K562 (cell line): ENCODE measurements at regions not wholly inside any gene's neighbourhood (a gene's known extent, or its start where the extent isn't known, plus 50 kb on each side); places are given as distances from the start of the nearest gene placed in this dataset.

Experiments
- ATAC-seq: fragments of 200-7000 bp; cut with Tn5 transposase; 3 replicates; pipeline ENCODE4 v1.9.1; 2020; ENCODE audit warnings: moderate library complexity
- BruUV-seq: library from RNA; stranded (reverse); fragments of 400-500 nt; replicated peaks from 2 replicates; lab custom pipeline; 2021; lab: Mats Ljungman, UMichigan
- CTCF ChIA-PET: fragments of 300-600 bp; formaldehyde crosslinking; extraction: SDS; loops from one replicate; lab custom pipeline; 2021; ENCODE audit warnings: low intra/inter-chr PET ratio; lab: Yijun Ruan, JAX
- POLR2A ChIA-PET: fragments of 300-600, 350-650 bp; sonication (Branson Sonifier 250); formaldehyde crosslinking; extraction: SDS; loops from one replicate; lab custom pipeline; 2021; ENCODE audit warnings: antibody characterized with exemption, inconsistent platforms; lab: Yijun Ruan, JAX
- DNase-seq, 4 experiments: peaks; one replicate each; pipeline versions ENCODE4 v3.0.0 to v3.0.0-alpha.2; 2011 to 2018; ENCODE audit warnings: low spot score in 3 of 4, mixed read lengths in 3 of 4; ENCODE audit errors: extremely low read depth in 1 of 4
- FAIRE-seq: peaks from 2 replicates; lab custom pipeline; 2011; peaks lifted over from hg19 to GRCh38; lab: Jason Lieb, UNC
- H2AFZ ChIP-seq: 2 replicates; pipeline ENCODE4 v1.6.0; 2011; ENCODE audit warnings: low read depth, low read length, control low read depth, inconsistent platforms
- H3K27ac ChIP-seq: fragments of 200-600 bp; 3 replicates; pipeline ENCODE4 v1.8.0; 2011; ENCODE audit warnings: low read depth, mild to moderate bottlenecking, control low read depth, inconsistent platforms, low read length, moderate library complexity, mixed read lengths; ENCODE audit errors: extremely low read depth
- H3K27me3 ChIP-seq, 2 experiments: fragments of 300-600 bp in 1 of 2; 2 replicates in 1 of 2; 3 replicates in 1 of 2; pipeline versions ENCODE4 v1.6.0 to v1.8.0; 2011; ENCODE audit warnings: inconsistent platforms in 2 of 2, low read length in 2 of 2, mild to moderate bottlenecking in 1 of 2, mixed read lengths in 1 of 2, moderate library complexity in 1 of 2; ENCODE audit not compliant: control insufficient read depth in 2 of 2, insufficient read depth in 2 of 2
- H3K36me3 ChIP-seq: fragments of 300-600 bp; 3 replicates; pipeline ENCODE4 v1.8.0; 2011; ENCODE audit warnings: mild to moderate bottlenecking, low read length, inconsistent platforms; ENCODE audit not compliant: control insufficient read depth, insufficient read depth
- H3K4me1 ChIP-seq, 2 experiments: fragments of 200-600 bp in 1 of 2; replicated peaks in 1 of 2; 2 replicates in 1 of 2; 3 replicates in 1 of 2; pipeline versions ENCODE4 v1.5.1 to v1.8.0; 2011; ENCODE audit warnings: inconsistent platforms in 2 of 2, low read length in 2 of 2, mild to moderate bottlenecking in 1 of 2, mixed read lengths in 1 of 2, moderate library complexity in 1 of 2; ENCODE audit not compliant: control insufficient read depth in 2 of 2, insufficient read depth in 2 of 2
- H3K4me2 ChIP-seq: 2 replicates; pipeline ENCODE4 v1.6.1; 2011; ENCODE audit warnings: low read length, control low read depth, inconsistent platforms, mixed read lengths; ENCODE audit not compliant: insufficient read depth
- H3K4me3 ChIP-seq: fragments of 200-600 bp; sonication (generic), shearing (Covaris generic); 2 replicates; pipeline ENCODE4 v1.5.1; 2016; ENCODE audit warnings: control low read depth, inconsistent platforms
- H3K79me2 ChIP-seq: fragments of 200-600 bp; 3 replicates; pipeline ENCODE4 v1.8.0; 2011; ENCODE audit warnings: low read length, inconsistent platforms; ENCODE audit not compliant: control insufficient read depth, insufficient read depth
- H3K9ac ChIP-seq, 2 experiments: 2 replicates each; pipeline versions ENCODE4 v1.6.0 to v1.6.1; 2011; ENCODE audit warnings: low read depth in 2 of 2, low read length in 2 of 2, control low read depth in 1 of 2, inconsistent platforms in 1 of 2, mild to moderate bottlenecking in 1 of 2, mixed read lengths in 1 of 2; ENCODE audit not compliant: insufficient read depth in 1 of 2
- H3K9me1 ChIP-seq: one replicate; pipeline ENCODE4 v1.6.0; 2011; ENCODE audit warnings: inconsistent platforms, mild to moderate bottlenecking, low read length, moderate library complexity; ENCODE audit not compliant: control insufficient read depth, insufficient read depth
- H3K9me3 ChIP-seq: replicated peaks from 2 replicates; pipeline ENCODE4 v1.5.1; 2011; ENCODE audit warnings: low read depth, low read length, inconsistent platforms; ENCODE audit not compliant: control insufficient read depth, insufficient read depth
- H4K20me1 ChIP-seq: replicated peaks from 2 replicates; pipeline ENCODE4 v1.6.1; 2011; ENCODE audit warnings: low read length, inconsistent platforms, mixed read lengths; ENCODE audit not compliant: control insufficient read depth, insufficient read depth
- GABPB1 ChIP-seq: sonication (generic); formaldehyde crosslinking; IDR thresholded peaks from 2 replicates; pipeline ENCODE4 v1.8.0; 2022; ENCODE audit warnings: mild to moderate bottlenecking, missing genetic modification reagents
- HDAC3 ChIP-seq: fragments of 450-650 bp; IDR thresholded peaks from 2 replicates; pipeline ENCODE4 v1.6.1; 2018; ENCODE audit warnings: borderline replicate concordance, mild to moderate bottlenecking, moderate library complexity; ENCODE audit not compliant: partially characterized antibody
- POLR2A ChIP-seq: fragments of 450-650 bp; conservative IDR thresholded peaks from 2 replicates; pipeline ENCODE4 v1.6.1; 2016
- SMARCA4 ChIP-seq: fragments of 450-650 bp; IDR thresholded peaks from 2 replicates; pipeline ENCODE4 v1.6.1; 2016
- STAT5A ChIP-seq: IDR thresholded peaks from 2 replicates; pipeline ENCODE4 v1.6.1; 2012; ENCODE audit warnings: low read length, inconsistent platforms, borderline replicate concordance
- WGBS: fragments of 100-300 bp; shearing (Covaris generic); methylation state at CpG from one replicate; pipeline ENCODE4 v1.1.6; 2016; ENCODE audit warnings: low coverage, mixed read lengths; ENCODE audit not compliant: insufficient coverage; ENCODE audit errors: missing lambda C conversion rate; 5-methylcytosine and 5-hydroxymethylcytosine counted together
- in situ Hi-C: fragments of 300-500 bp; cut with MboI; formaldehyde crosslinking; loops from 4 replicates; pipeline ENCODE4 v1.15.0; 2018; ENCODE audit warnings: inconsistent platforms, mixed read lengths
- intact Hi-C: fragments of 100-400 bp; cut with micrococcal nuclease; formaldehyde crosslinking; loops from 2 replicates; pipeline ENCODE4 v1.14.2; 2022
- TF ChIP-seq, protein P1 (sequence below): fragments of 250-450 bp; sonication (Bioruptor Pico); IDR thresholded peaks from 2 replicates; pipeline ENCODE4 v1.5.0; 2021
- TF ChIP-seq, protein P2 (sequence below): fragments of 450-650 bp; IDR thresholded peaks from 2 replicates; pipeline ENCODE4 v1.6.1; 2016; ENCODE audit warnings: borderline replicate concordance
- TF ChIP-seq, protein P3 (sequence below): fragments of 250-450 bp; sonication (Bioruptor Pico); IDR thresholded peaks from 2 replicates; pipeline ENCODE4 v1.4.0; 2020; ENCODE audit warnings: mild to moderate bottlenecking, moderate library complexity
- TF ChIP-seq, protein P4 (sequence below): fragments of 250-450 bp; sonication (Bioruptor Pico); IDR thresholded peaks from 2 replicates; pipeline ENCODE4 v1.4.0; 2020
- TF ChIP-seq, protein P5 (sequence below): fragments of 450-650 bp; formaldehyde crosslinking; IDR thresholded peaks from 2 replicates; pipeline ENCODE4 v1.4.0; 2022; ENCODE audit warnings: missing genetic modification characterization
- TF ChIP-seq, protein P6 (sequence below): sonication (generic); formaldehyde crosslinking; IDR thresholded peaks from 2 replicates; pipeline ENCODE4 v1.8.0; 2022; ENCODE audit warnings: missing genetic modification reagents, mild to moderate bottlenecking, borderline replicate concordance

DNA sequence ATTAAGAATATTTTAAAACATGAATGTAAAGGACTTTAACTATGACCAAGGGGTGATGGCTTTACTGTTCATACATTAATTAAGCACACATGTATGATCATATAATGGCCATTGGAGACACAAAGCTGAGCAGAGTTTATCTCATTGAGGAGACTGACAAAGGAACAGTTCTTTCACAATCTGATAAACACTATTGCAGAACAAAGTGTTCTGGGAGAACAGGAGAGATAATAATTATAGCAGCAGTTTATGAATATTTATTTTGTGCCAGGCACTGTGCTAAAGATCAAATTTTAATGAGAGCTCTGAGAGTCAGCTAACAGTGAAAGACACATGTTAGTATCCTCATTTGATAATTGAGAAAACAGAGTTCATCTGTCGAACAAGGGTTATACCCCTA is 242.4 kb upstream of the NR3C2 start:
- no peaks in the 10 kb centered on the region for H4K20me1 ChIP-seq
- H3K9me1 ChIP-seq, result no peaks in the 10 kb centered on the region
- no peak overlapping the region for H3K27ac ChIP-seq
- H3K4me3 ChIP-seq, result no peak overlapping the region
- intact Hi-C loops, result no loop called here
- ChIA-PET CTCF (no interaction called here), POLR2A (no interaction called here)
- H3K9ac ChIP-seq, result no peak overlapping the region
- no peaks in the 10 kb centered on the region for H3K9me3 ChIP-seq
- H3K27me3 ChIP-seq, result no peaks in the 10 kb centered on the region
- no peaks in the 10 kb centered on the region for H3K36me3 ChIP-seq
- H3K79me2 ChIP-seq, result no peaks in the 10 kb centered on the region
- WGBS, result 0% methylated on average over 1 of the region's 1 CpG
- FAIRE-seq (no peak), ATAC-seq (no peak), DNase-seq (no peak)
- no peaks in the 10 kb centered on the region for H3K4me1 ChIP-seq
- BruUV-seq, result no TSS peak
- H3K4me2 ChIP-seq, result no peak overlapping the region
- in situ Hi-C loops, result no loop called here
- no peak overlapping the region for H2AFZ ChIP-seq
- TF ChIP-seq STAT5A (no peak), GABPB1 (CRISPR knock-in tag) (no peak), SMARCA4 (no peak), POLR2A (no peak), HDAC3 (no peak)
- TF ChIP-seq, protein P1, sequence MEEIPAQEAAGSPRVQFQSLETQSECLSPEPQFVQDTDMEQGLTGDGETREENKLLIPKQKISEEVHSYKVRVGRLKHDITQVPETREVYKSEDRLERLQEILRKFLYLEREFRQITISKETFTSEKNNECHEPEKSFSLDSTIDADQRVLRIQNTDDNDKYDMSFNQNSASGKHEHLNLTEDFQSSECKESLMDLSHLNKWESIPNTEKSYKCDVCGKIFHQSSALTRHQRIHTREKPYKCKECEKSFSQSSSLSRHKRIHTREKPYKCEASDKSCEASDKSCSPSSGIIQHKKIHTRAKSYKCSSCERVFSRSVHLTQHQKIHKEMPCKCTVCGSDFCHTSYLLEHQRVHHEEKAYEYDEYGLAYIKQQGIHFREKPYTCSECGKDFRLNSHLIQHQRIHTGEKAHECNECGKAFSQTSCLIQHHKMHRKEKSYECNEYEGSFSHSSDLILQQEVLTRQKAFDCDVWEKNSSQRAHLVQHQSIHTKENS (CRISPR knock-in tag), result no peak
- TF ChIP-seq, protein P2, sequence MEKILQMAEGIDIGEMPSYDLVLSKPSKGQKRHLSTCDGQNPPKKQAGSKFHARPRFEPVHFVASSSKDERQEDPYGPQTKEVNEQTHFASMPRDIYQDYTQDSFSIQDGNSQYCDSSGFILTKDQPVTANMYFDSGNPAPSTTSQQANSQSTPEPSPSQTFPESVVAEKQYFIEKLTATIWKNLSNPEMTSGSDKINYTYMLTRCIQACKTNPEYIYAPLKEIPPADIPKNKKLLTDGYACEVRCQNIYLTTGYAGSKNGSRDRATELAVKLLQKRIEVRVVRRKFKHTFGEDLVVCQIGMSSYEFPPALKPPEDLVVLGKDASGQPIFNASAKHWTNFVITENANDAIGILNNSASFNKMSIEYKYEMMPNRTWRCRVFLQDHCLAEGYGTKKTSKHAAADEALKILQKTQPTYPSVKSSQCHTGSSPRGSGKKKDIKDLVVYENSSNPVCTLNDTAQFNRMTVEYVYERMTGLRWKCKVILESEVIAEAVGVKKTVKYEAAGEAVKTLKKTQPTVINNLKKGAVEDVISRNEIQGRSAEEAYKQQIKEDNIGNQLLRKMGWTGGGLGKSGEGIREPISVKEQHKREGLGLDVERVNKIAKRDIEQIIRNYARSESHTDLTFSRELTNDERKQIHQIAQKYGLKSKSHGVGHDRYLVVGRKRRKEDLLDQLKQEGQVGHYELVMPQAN, result no peak
- TF ChIP-seq, protein P3, sequence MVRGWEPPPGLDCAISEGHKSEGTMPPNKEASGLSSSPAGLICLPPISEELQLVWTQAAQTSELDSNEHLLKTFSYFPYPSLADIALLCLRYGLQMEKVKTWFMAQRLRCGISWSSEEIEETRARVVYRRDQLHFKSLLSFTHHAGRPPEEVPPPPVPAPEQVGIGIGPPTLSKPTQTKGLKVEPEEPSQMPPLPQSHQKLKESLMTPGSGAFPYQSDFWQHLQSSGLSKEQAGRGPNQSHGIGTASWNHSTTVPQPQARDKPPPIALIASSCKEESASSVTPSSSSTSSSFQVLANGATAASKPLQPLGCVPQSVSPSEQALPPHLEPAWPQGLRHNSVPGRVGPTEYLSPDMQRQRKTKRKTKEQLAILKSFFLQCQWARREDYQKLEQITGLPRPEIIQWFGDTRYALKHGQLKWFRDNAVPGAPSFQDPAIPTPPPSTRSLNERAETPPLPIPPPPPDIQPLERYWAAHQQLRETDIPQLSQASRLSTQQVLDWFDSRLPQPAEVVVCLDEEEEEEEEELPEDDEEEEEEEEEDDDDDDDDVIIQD, result no peak
- TF ChIP-seq, protein P4, sequence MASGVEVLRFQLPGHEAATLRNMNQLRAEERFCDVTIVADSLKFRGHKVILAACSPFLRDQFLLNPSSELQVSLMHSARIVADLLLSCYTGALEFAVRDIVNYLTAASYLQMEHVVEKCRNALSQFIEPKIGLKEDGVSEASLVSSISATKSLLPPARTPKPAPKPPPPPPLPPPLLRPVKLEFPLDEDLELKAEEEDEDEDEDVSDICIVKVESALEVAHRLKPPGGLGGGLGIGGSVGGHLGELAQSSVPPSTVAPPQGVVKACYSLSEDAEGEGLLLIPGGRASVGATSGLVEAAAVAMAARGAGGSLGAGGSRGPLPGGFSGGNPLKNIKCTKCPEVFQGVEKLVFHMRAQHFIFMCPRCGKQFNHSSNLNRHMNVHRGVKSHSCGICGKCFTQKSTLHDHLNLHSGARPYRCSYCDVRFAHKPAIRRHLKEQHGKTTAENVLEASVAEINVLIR (CRISPR knock-in tag), result no peak
- TF ChIP-seq, protein P5, sequence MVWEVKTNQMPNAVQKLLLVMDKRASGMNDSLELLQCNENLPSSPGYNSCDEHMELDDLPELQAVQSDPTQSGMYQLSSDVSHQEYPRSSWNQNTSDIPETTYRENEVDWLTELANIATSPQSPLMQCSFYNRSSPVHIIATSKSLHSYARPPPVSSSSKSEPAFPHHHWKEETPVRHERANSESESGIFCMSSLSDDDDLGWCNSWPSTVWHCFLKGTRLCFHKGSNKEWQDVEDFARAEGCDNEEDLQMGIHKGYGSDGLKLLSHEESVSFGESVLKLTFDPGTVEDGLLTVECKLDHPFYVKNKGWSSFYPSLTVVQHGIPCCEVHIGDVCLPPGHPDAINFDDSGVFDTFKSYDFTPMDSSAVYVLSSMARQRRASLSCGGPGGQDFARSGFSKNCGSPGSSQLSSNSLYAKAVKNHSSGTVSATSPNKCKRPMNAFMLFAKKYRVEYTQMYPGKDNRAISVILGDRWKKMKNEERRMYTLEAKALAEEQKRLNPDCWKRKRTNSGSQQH (CRISPR knock-in tag), result no peak
- TF ChIP-seq, protein P6, sequence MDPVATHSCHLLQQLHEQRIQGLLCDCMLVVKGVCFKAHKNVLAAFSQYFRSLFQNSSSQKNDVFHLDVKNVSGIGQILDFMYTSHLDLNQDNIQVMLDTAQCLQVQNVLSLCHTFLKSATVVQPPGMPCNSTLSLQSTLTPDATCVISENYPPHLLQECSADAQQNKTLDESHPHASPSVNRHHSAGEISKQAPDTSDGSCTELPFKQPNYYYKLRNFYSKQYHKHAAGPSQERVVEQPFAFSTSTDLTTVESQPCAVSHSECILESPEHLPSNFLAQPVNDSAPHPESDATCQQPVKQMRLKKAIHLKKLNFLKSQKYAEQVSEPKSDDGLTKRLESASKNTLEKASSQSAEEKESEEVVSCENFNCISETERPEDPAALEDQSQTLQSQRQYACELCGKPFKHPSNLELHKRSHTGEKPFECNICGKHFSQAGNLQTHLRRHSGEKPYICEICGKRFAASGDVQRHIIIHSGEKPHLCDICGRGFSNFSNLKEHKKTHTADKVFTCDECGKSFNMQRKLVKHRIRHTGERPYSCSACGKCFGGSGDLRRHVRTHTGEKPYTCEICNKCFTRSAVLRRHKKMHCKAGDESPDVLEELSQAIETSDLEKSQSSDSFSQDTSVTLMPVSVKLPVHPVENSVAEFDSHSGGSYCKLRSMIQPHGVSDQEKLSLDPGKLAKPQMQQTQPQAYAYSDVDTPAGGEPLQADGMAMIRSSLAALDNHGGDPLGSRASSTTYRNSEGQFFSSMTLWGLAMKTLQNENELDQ (CRISPR knock-in tag), result no peak
